Adrenal gland (tissue), 9 donors: ENCODE measurements at regions not wholly inside any gene's neighbourhood (a gene's known extent, or its start where the extent isn't known, plus 50 kb on each side); places are given as distances from the start of the nearest gene placed in this dataset.

ENCODE experiments used
- DNase-seq, 7 donors: peaks; one replicate each; pipeline ENCODE4 v3.0.0-alpha.2; 2019 to 2020
- H3K27ac ChIP-seq, 5 donors: fragments of 200-600 bp; sonication (generic) in 4 of 5; 1 replicate in 3 of 5; 2 replicates in 2 of 5; pipeline versions ENCODE4 v1.5.1 to v1.8.0; 2016 to 2020; ENCODE audit warnings: mild to moderate bottlenecking in 1 of 5
- H3K27me3 ChIP-seq: fragments of 200-600 bp; 2 replicates; pipeline ENCODE4 v1.8.0; 2021
- H3K36me3 ChIP-seq, 2 donors: fragments of 200-600 bp; replicated peaks in 1 of 2; 1 replicate in 1 of 2; 2 replicates in 1 of 2; pipeline versions ENCODE4 v1.5.1 to v1.8.0; 2018 to 2022
- H3K4me1 ChIP-seq, 2 donors: fragments of 200-600 bp; replicated peaks in 1 of 2; 1 replicate in 1 of 2; 2 replicates in 1 of 2; pipeline versions ENCODE4 v1.5.1 to v1.8.0; 2018 to 2021
- H3K4me3 ChIP-seq, 4 donors: fragments of 200-600 bp; sonication (generic) in 3 of 4; one replicate each; pipeline ENCODE4 v1.5.1; 2016 to 2018
- H3K9me3 ChIP-seq, 3 donors: fragments of 200-600 bp; sonication (generic) in 1 of 3; replicated peaks in 1 of 3; 1 replicate in 2 of 3; 2 replicates in 1 of 3; pipeline versions ENCODE4 v1.5.1 to v1.8.0; 2016 to 2021
- POLR2A ChIP-seq, 2 donors: fragments of 450-650 bp; IDR thresholded peaks; one replicate each; pipeline ENCODE4 v1.6.1; 2017; ENCODE audit warnings: antibody characterized with exemption in 2 of 2, mild to moderate bottlenecking in 2 of 2, moderate library complexity in 1 of 2
- WGBS, 4 donors: extraction: QIAGEN DNeasy Blood & Tissue Kit in 2 of 4; methylation state at CpG; one replicate each; pipeline versions ENCODE4 v1.1.5 to v1.1.7; 2013 to 2017; 5-methylcytosine and 5-hydroxymethylcytosine counted together
- intact Hi-C, 2 donors: fragments of 100-400 bp; cut with DNase I; formaldehyde crosslinking; loops; one replicate each; pipeline versions ENCODE4 v1.14.1 to v1.15.0; 2022 to 2023
- TF ChIP-seq, protein P1 (sequence below), 6 experiments: fragments of 450-650 bp in 4 of 6; fragments of 200-600 bp in 2 of 6; sonication (generic) in 1 of 6; IDR thresholded peaks; 1 replicate in 5 of 6; 2 replicates in 1 of 6; pipeline versions ENCODE4 v1.5.1 to v1.8.0; 2016 to 2021; ENCODE audit warnings: antibody characterized with exemption in 6 of 6, mild to moderate bottlenecking in 2 of 6, moderate library complexity in 1 of 6
- donor health status: healthy with polysubstance abuse.
- donor health status: Bipolar disorder and iron deficiency.
- donor health status: DM: yes; HTN: yes; CAD: no.
- donor health status: DM: no; HTN: no; CAD: no.
- donor health status: DM: no; HTN: no; CAD: no.

DNA sequence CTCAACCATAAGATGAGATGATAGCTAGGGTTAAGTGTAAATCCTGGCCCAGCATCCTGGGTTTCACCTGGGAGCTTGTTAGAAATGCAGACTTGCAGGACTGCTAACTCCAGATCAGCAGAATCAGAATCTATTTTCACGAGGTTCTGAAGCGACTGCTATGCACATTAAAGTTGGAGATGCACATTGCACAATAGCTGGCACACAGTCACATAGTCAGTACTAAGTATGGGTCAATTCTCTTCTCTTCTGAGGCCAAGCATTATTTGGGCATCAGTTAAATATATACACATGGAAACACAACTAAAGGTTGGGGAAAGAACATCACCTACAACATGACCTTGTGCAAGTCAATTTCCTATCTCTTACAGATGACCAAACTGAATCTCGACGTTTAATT, 155.1 kb upstream of the FGF13 start:
- intact Hi-C loops = no loop called here
- 62 to 70% (median 65%) methylated on average over 4 of the region's 4 CpGs for WGBS, 4 donors

DNA sequence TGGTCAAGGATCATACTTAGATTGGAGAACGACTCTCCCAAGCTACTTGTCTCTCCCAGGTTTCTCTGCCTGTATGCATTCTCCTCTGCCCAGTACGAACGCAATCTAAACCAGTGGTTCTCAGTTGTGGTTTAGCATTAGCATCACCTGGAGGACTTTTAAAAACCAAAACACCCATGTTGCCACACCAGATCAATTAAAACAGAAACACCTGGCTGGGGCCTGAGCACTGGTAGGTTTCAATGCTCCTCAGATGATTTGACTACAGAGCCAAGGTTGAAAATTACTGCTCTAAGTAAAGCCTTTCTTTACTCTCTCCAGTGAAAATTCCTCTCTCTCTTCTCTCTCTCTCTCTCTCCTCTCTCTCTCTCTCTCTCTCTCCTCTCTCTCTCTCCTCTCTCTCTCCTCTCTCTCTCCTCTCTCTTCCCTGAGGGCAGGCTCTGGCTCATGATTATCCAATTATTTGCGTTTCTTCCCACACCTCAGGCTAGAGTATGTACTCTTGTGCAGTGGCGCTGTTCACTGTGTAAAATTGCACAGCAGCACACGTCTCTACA, 153.7 kb upstream of the FGF13 start:
- Histone ChIP-seq H3K9me3 (no peaks in the 10 kb centered on the region), H3K27me3 (no peaks in the 10 kb centered on the region), H3K4me1 (no peaks in the 10 kb centered on the region), H3K4me3 (no peak overlapping the region), H3K27ac (no peak overlapping the region), H3K36me3 (no peaks in the 10 kb centered on the region)
- WGBS, 4 donors = 67 to 83% (median 73%) methylated on average over 3 to 6 of the region's 6 CpGs
- no peak for DNase-seq
- TF ChIP-seq POLR2A (IDR thresholded peaks at IDR 0.05) = no peak
- TF ChIP-seq, protein P1, sequence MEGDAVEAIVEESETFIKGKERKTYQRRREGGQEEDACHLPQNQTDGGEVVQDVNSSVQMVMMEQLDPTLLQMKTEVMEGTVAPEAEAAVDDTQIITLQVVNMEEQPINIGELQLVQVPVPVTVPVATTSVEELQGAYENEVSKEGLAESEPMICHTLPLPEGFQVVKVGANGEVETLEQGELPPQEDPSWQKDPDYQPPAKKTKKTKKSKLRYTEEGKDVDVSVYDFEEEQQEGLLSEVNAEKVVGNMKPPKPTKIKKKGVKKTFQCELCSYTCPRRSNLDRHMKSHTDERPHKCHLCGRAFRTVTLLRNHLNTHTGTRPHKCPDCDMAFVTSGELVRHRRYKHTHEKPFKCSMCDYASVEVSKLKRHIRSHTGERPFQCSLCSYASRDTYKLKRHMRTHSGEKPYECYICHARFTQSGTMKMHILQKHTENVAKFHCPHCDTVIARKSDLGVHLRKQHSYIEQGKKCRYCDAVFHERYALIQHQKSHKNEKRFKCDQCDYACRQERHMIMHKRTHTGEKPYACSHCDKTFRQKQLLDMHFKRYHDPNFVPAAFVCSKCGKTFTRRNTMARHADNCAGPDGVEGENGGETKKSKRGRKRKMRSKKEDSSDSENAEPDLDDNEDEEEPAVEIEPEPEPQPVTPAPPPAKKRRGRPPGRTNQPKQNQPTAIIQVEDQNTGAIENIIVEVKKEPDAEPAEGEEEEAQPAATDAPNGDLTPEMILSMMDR (IDR thresholded peaks at IDR 0.05) = no peak
- intact Hi-C loops = no loop called here

More for the DNA sequence above, 155.1 kb upstream of the FGF13 start:
- H3K4me3 ChIP-seq = no peak overlapping the region
- H3K27ac ChIP-seq = no peak overlapping the region
- H3K27me3 ChIP-seq = no peaks in the 10 kb centered on the region
- no peak for DNase-seq
- no peaks in the 10 kb centered on the region for H3K9me3 ChIP-seq
- no peaks in the 10 kb centered on the region for H3K4me1 ChIP-seq
- no peaks in the 10 kb centered on the region for H3K36me3 ChIP-seq
- TF ChIP-seq POLR2A (IDR thresholded peaks at IDR 0.05) = no peak
- TF ChIP-seq, protein P1 (IDR thresholded peaks at IDR 0.05) = no peak

DNA sequence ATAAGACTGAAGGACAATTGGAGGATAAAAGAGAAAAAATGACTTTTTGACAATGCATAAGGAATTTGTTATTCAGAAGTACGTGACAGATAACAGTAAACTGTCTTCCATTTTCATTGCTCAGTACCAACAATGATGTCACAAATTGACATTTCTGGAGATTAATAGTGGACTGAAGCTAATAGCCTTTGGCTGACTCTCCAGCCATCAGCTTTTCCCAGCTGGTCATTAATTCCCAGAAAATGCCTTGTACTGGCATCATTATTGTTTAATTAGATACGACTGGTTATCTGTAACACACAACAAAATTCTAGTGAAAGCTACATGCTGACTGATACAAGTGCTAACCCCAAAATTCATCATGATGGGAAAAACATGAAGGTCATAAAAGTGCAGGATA, 147.9 kb upstream of the FGF13 start:
- WGBS, 4 donors = 43 to 67% (median 64%) methylated on average over 2 of the region's 2 CpGs

DNA sequence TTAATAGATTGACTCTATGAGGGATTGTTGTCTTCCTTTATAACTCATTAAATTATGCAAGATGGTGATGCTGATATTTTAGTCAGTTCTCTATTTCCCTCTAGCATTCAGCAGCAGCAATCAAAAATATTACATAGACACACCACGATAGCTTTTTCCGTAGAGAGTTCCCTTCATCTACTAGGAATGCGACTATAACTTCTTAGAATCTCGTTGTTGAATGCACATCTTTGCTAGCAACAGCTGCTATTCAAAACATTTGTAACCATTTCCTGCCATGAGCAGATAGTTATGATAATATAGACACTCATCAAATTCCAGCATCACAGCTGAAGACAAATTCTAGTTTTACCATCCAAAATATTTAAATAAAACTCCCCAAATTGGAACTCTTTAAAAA, 147.4 kb upstream of the FGF13 start:
- intact Hi-C loops = no loop called here
- TF ChIP-seq POLR2A (IDR thresholded peaks at IDR 0.05) = no peak
- TF ChIP-seq, protein P1 (IDR thresholded peaks at IDR 0.05) = no peak

More for the DNA sequence above, 147.9 kb upstream of the FGF13 start:
- no peaks in the 10 kb centered on the region for H3K36me3 ChIP-seq
- DNase-seq = no peak
- H3K9me3 ChIP-seq = no peaks in the 10 kb centered on the region
- no peak overlapping the region for H3K27ac ChIP-seq
- no peaks in the 10 kb centered on the region for H3K4me1 ChIP-seq
- TF ChIP-seq, protein P1 (IDR thresholded peaks at IDR 0.05) = no peak
- TF ChIP-seq POLR2A (IDR thresholded peaks at IDR 0.05) = no peak
- no peak overlapping the region for H3K4me3 ChIP-seq
- intact Hi-C loops = no loop called here
- H3K27me3 ChIP-seq = no peaks in the 10 kb centered on the region

More for the DNA sequence above, 147.4 kb upstream of the FGF13 start:
- H3K27ac ChIP-seq = no peak overlapping the region
- H3K27me3 ChIP-seq = no peaks in the 10 kb centered on the region
- H3K36me3 ChIP-seq = no peaks in the 10 kb centered on the region
- H3K4me1 ChIP-seq = no peaks in the 10 kb centered on the region
- DNase-seq = no peak
- H3K4me3 ChIP-seq = no peak overlapping the region
- WGBS, 4 donors = 55 to 72% (median 61%) methylated on average over 4 of the region's 4 CpGs
- no peaks in the 10 kb centered on the region for H3K9me3 ChIP-seq
